Astrocyte (in vitro differentiated cells and primary cell): ENCODE measurements at regions not wholly inside any gene's neighbourhood (a gene's known extent, or its start where the extent isn't known, plus 50 kb on each side); places are given as distances from the start of the nearest gene placed in this dataset.

Source experiments
- DNase-seq: peaks from one replicate; pipeline ENCODE4 v3.0.0-alpha.2; 2010; ENCODE audit warnings: low read depth
- FAIRE-seq: peaks from 2 replicates; lab custom pipeline; 2011; peaks lifted over from hg19 to GRCh38; lab: Jason Lieb, UNC
- H2AFZ ChIP-seq: 2 replicates; pipeline ENCODE4 v1.6.0; 2012; ENCODE audit warnings: low read depth, low read length, inconsistent platforms
- H3K27ac ChIP-seq: 2 replicates; pipeline ENCODE4 v1.5.1; 2011; ENCODE audit warnings: low read depth, low read length, inconsistent platforms
- H3K27me3 ChIP-seq: 2 replicates; pipeline ENCODE4 v1.6.0; 2011; ENCODE audit warnings: low read length, inconsistent platforms; ENCODE audit not compliant: insufficient read depth
- H3K36me3 ChIP-seq: 2 replicates; pipeline ENCODE4 v1.5.1; 2011; ENCODE audit warnings: low read length, inconsistent platforms; ENCODE audit not compliant: insufficient read depth
- H3K4me1 ChIP-seq: 2 replicates; pipeline ENCODE4 v1.5.1; 2011; ENCODE audit warnings: low read length, inconsistent platforms; ENCODE audit not compliant: insufficient read depth
- H3K4me2 ChIP-seq: 2 replicates; pipeline ENCODE4 v1.6.0; 2012; ENCODE audit warnings: low read length, inconsistent platforms
- H3K4me3 ChIP-seq: 2 replicates; pipeline ENCODE4 v1.5.1; 2011; ENCODE audit warnings: low read depth, mild to moderate bottlenecking, low read length, inconsistent platforms; ENCODE audit not compliant: insufficient read depth
- H3K79me2 ChIP-seq: 2 replicates; pipeline ENCODE4 v1.6.0; 2012; ENCODE audit warnings: mild to moderate bottlenecking, low read length, inconsistent platforms; ENCODE audit not compliant: insufficient read depth
- H3K9ac ChIP-seq: 2 replicates; pipeline ENCODE4 v1.6.0; 2012; ENCODE audit warnings: mild to moderate bottlenecking, low read length, inconsistent platforms
- H3K9me3 ChIP-seq: 2 replicates; pipeline ENCODE4 v1.5.1; 2012; ENCODE audit warnings: low read depth, mild to moderate bottlenecking, low read length, inconsistent platforms; ENCODE audit not compliant: insufficient read depth
- H4K20me1 ChIP-seq: 2 replicates; pipeline ENCODE4 v1.6.0; 2012; ENCODE audit warnings: low read length, inconsistent platforms; ENCODE audit not compliant: insufficient read depth
- H3K27ac Mint-ChIP-seq: one replicate; pipeline ENCODE4 v1.8.0; 2021; ENCODE audit warnings: mild to moderate bottlenecking, mixed read lengths; ENCODE audit not compliant: unreplicated experiment
- H3K27me3 Mint-ChIP-seq: one replicate; pipeline ENCODE4 v1.8.0; 2021; ENCODE audit warnings: low read depth, mixed read lengths; ENCODE audit not compliant: unreplicated experiment
- H3K36me3 Mint-ChIP-seq: one replicate; pipeline ENCODE4 v1.8.0; 2021; ENCODE audit warnings: low read depth, mixed read lengths; ENCODE audit not compliant: unreplicated experiment
- H3K4me1 Mint-ChIP-seq: one replicate; pipeline ENCODE4 v1.8.0; 2021; ENCODE audit warnings: low read depth, mixed read lengths; ENCODE audit not compliant: unreplicated experiment
- H3K4me3 Mint-ChIP-seq: one replicate; pipeline ENCODE4 v1.8.0; 2021; ENCODE audit warnings: mild to moderate bottlenecking, moderate library complexity, mixed read lengths; ENCODE audit not compliant: unreplicated experiment
- H3K9me3 Mint-ChIP-seq: one replicate; pipeline ENCODE4 v1.8.0; 2021; ENCODE audit warnings: mild to moderate bottlenecking, mixed read lengths; ENCODE audit not compliant: unreplicated experiment
- EZH2 ChIP-seq: IDR thresholded peaks from 2 replicates; pipeline ENCODE4 v1.6.1; 2012; ENCODE audit warnings: mild to moderate bottlenecking, low read length, inconsistent platforms; ENCODE audit not compliant: insufficient read depth
- TF ChIP-seq, protein P1 (sequence below): IDR thresholded peaks from 2 replicates; pipeline ENCODE4 v1.5.1; 2011; ENCODE audit warnings: low read depth, mild to moderate bottlenecking, inconsistent platforms, low read length, moderate library complexity; ENCODE audit not compliant: insufficient read depth

DNA sequence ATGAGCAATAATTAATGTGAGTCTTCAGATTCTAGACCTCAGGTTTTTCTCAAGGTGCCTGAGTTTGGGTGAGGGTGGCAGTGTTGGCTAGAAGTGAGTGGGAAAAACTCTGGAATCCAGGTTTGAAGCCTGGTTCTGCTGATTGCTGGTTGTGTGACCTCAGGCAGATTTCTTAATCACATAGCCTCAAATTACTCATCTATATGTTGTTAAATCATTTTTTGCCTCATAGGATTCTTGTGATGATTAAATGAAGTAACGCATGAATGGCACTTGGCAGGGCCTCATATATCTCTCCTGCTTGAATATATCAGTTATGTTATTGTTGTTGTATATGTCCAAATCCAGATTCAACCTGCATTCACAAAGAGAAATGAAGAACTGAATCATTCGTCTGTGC lies 60.5 kb downstream of the NR2F2 start:
- Mint-ChIP-seq H3K36me3 (no peaks in the 10 kb centered on the region), H3K4me1 (no peaks in the 10 kb centered on the region), H3K9me3 (peaks cover 5% of the 10 kb centered on the region), H3K27me3 (peaks cover 29% of the 10 kb centered on the region), H3K4me3 (no peak overlapping the region), H3K27ac (no peak overlapping the region)
- Histone ChIP-seq H3K4me3 (no peak overlapping the region), H3K27ac (no peak overlapping the region), H3K9me3 (no peaks in the 10 kb centered on the region), H3K36me3 (no peaks in the 10 kb centered on the region), H2AFZ (no peak overlapping the region), H3K4me1 (no peaks in the 10 kb centered on the region), H3K4me2 (no peak overlapping the region), H3K79me2 (no peaks in the 10 kb centered on the region), H3K27me3 (no peaks in the 10 kb centered on the region), H4K20me1 (no peaks in the 10 kb centered on the region), H3K9ac (no peak overlapping the region)
- DNase-seq: no peak
- no peak for FAIRE-seq
- TF ChIP-seq EZH2: no peak
- TF ChIP-seq, protein P1, sequence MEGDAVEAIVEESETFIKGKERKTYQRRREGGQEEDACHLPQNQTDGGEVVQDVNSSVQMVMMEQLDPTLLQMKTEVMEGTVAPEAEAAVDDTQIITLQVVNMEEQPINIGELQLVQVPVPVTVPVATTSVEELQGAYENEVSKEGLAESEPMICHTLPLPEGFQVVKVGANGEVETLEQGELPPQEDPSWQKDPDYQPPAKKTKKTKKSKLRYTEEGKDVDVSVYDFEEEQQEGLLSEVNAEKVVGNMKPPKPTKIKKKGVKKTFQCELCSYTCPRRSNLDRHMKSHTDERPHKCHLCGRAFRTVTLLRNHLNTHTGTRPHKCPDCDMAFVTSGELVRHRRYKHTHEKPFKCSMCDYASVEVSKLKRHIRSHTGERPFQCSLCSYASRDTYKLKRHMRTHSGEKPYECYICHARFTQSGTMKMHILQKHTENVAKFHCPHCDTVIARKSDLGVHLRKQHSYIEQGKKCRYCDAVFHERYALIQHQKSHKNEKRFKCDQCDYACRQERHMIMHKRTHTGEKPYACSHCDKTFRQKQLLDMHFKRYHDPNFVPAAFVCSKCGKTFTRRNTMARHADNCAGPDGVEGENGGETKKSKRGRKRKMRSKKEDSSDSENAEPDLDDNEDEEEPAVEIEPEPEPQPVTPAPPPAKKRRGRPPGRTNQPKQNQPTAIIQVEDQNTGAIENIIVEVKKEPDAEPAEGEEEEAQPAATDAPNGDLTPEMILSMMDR: no peak

DNA sequence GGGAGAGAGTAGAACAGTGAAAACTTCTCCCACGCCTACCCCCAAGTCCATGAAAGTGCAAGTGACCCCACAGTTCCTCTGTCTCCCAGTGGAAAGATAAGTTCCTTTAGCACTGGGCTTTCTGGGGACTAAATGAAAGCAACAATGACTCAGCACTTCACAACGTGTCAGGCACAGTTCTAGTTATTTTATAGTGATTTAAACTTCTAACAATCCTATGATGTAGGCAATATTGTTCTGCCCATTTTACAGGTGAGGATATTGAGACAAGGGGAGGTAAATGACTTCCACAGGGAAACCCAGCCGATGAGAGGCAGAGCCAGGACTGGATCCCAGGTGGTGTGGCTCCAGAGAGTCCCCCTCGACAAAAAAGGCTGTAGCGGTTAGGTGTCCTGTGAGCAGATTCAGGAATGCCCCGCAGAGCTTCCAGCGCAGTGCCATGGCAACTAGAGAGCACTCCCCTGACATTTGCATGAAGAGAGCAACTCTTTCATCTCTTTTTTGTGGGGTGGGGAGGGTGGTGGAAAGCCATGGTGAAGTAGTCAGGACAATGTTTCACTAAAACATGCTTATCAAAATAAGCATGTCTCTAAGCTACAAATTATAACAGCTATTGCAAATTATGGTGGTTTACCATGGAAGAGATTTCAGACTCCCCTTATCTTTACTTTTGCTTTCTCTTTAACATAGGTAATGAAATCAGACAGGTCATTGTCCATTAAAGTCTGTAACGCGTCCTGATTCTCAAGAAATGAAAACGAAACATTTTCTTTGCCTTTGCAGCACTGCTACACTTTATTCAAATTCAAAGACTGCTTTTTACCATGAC lies 62.1 kb downstream of the NR2F2 start:
- TF ChIP-seq EZH2: no peak
- TF ChIP-seq, protein P1: no peak
- peaks cover 5% of the 10 kb centered on the region for H3K9me3 Mint-ChIP-seq
- H3K27me3 ChIP-seq: no peaks in the 10 kb centered on the region
- H2AFZ ChIP-seq: peak overlapping the region; percentile 2
- H4K20me1 ChIP-seq: no peaks in the 10 kb centered on the region
- H3K9ac ChIP-seq: no peak overlapping the region
- H3K4me3 ChIP-seq: peak overlapping the region; percentile 21
- DNase-seq (peak; percentile 8), FAIRE-seq (no peak)
- no peak overlapping the region for H3K4me3 Mint-ChIP-seq
- H3K4me1 Mint-ChIP-seq: no peaks in the 10 kb centered on the region
- H3K27ac Mint-ChIP-seq: no peak overlapping the region
- no peaks in the 10 kb centered on the region for H3K4me1 ChIP-seq
- H3K36me3 Mint-ChIP-seq: no peaks in the 10 kb centered on the region
- no peaks in the 10 kb centered on the region for H3K36me3 ChIP-seq
- H3K79me2 ChIP-seq: no peaks in the 10 kb centered on the region
- peak overlapping the region; percentile 68 for H3K4me2 ChIP-seq
- H3K27me3 Mint-ChIP-seq: peaks cover 43% of the 10 kb centered on the region
- H3K27ac ChIP-seq: no peak overlapping the region
- no peaks in the 10 kb centered on the region for H3K9me3 ChIP-seq

DNA sequence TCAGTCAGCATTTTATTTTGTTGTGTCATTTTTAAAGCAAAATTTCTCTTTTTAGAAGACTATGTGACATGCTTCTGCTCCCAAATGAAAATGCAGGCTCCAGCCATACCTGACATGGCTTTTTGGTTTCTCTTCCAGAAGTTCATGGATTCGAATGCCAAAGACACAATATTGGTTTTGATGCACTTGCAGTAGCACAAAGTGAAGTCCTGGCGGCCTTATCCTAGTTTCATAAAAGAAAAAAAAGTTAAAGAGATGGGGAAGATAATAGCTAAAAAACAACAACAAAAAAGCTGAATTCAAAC lies 62.7 kb downstream of the NR2F2 start:
- no peaks in the 10 kb centered on the region for H3K4me1 ChIP-seq
- no peak for FAIRE-seq
- H3K9me3 Mint-ChIP-seq: peaks cover 5% of the 10 kb centered on the region
- H3K27me3 Mint-ChIP-seq: peaks cover 48% of the 10 kb centered on the region
- H3K9me3 ChIP-seq: no peaks in the 10 kb centered on the region
- H3K9ac ChIP-seq: no peak overlapping the region
- H3K36me3 ChIP-seq: no peaks in the 10 kb centered on the region
- peak overlapping the region; percentile 21 for H3K4me3 ChIP-seq
- H3K79me2 ChIP-seq: no peaks in the 10 kb centered on the region
- no peaks in the 10 kb centered on the region for H3K27me3 ChIP-seq
- no peak overlapping the region for H2AFZ ChIP-seq
- H3K4me1 Mint-ChIP-seq: no peaks in the 10 kb centered on the region
- no peak for DNase-seq
- no peak for TF ChIP-seq EZH2
- TF ChIP-seq, protein P1: no peak
- H3K4me3 Mint-ChIP-seq: no peak overlapping the region
- H4K20me1 ChIP-seq: no peaks in the 10 kb centered on the region
- H3K4me2 ChIP-seq: peak overlapping the region; percentile 68
- no peaks in the 10 kb centered on the region for H3K36me3 Mint-ChIP-seq
- no peak overlapping the region for H3K27ac Mint-ChIP-seq
- no peak overlapping the region for H3K27ac ChIP-seq
